SH-SY5Y (cell line): ENCODE measurements at regions not wholly inside any gene's neighbourhood (a gene's known extent, or its start where the extent isn't known, plus 50 kb on each side); places are given as distances from the start of the nearest gene placed in this dataset.

Experiments
- GATA2 ChIP-seq: IDR thresholded peaks from 2 replicates; pipeline ENCODE4 v1.6.1; 2011; ENCODE audit warnings: mild to moderate bottlenecking, low read depth, low read length
- GATA3 ChIP-seq: IDR thresholded peaks from 2 replicates; pipeline ENCODE4 v1.6.1; 2011; ENCODE audit warnings: low read depth, mild to moderate bottlenecking, low read length, moderate library complexity

GRCh38 chr5:21154526-21154925 is 1166.5 kb upstream of the CDH18 start:
- no peak for TF ChIP-seq GATA2
- no peak for TF ChIP-seq GATA3
